ENCODE measurements at regions not wholly inside any gene's neighbourhood (a gene's known extent, or its start where the extent isn't known, plus 50 kb on each side); places are given as distances from the start of the nearest gene placed in this dataset.

DNA sequence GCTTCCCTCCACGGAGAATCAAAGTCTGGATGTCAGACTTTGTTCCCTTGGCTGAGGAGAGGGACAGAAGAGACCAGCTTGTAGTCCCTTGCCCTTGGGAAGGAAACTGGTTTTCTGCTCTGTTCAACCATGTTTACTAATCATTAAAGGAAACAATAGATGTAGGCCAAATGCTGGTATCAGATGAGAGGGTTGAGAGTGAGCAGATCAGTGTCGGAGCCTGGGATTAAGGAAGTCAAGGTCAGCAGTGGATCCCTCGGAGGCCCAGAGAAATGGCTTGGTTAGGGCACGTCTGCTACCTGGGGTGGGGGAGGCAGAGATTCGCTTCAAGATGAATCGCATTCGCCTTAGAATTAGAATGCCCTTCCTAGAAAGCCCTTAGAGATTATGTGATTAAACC lies 109.1 kb downstream of the MYCN start:
- Histone ChIP-seq H3K4me3 (ENCODE audit: extremely low read depth in 1 of 4, insufficient read depth in 2 of 4, low read depth in 3 of 4, low read length in 4 of 4) (no peak overlapping the region), H3K27ac (ENCODE audit: low read depth, low read length) (no peak overlapping the region), H4K5ac (ENCODE audit: insufficient read length, low read depth, low read length) (no peak overlapping the region), H3K9me3 (ENCODE audit: insufficient read depth in 2 of 2, low read depth in 1 of 2, low read length in 1 of 2) (no peaks in the 10 kb centered on the region), H3K36me3 (ENCODE audit: control insufficient read depth in 2 of 4, insufficient read depth in 4 of 4, low read length in 3 of 4) (no peaks in the 10 kb centered on the region), H2BK12ac (ENCODE audit: low read depth, low read length) (peak overlapping the region; percentile 29; the same call in 1 of the 2 replicates), H4K8ac (ENCODE audit: extremely low read depth, insufficient read depth, low read length) (no peak overlapping the region), H4K91ac (replicated peaks; ENCODE audit: insufficient read length, low read length) (no peak overlapping the region), H2BK20ac (ENCODE audit: low read length) (no peak overlapping the region), H3K4me1 (replicated peaks in 1 of 4; ENCODE audit: control insufficient read depth in 3 of 4, insufficient read depth in 4 of 4, low read length in 3 of 4) (peaks cover 0 to 8% (median 4%) of the 10 kb centered on the region in 4 experiments; a peak in 4 of 7 replicates), H3K27me3 (replicated peaks in 1 of 4; ENCODE audit: control insufficient read depth in 3 of 4, extremely low read depth in 1 of 4, insufficient read depth in 3 of 4, low read length in 3 of 4) (no peaks in the 10 kb centered on the region), H4K20me1 (replicated peaks in 1 of 2; ENCODE audit: control insufficient read depth in 1 of 2, insufficient read depth in 2 of 2, low read length in 2 of 2) (no peaks in the 10 kb centered on the region), H3K18ac (ENCODE audit: extremely low read depth, low read length) (no peak overlapping the region), H2BK120ac (replicated peaks; ENCODE audit: low read depth, low read length) (no peak overlapping the region), H2BK5ac (ENCODE audit: low read depth, low read length) (no peak overlapping the region), H3K9ac (replicated peaks in 1 of 4; ENCODE audit: extremely low read depth in 1 of 4, low read depth in 3 of 4, low read length in 3 of 4) (no peak overlapping the region), H3K79me1 (ENCODE audit: low read depth, low read length) (no peaks in the 10 kb centered on the region), H3K4ac (replicated peaks; ENCODE audit: insufficient read length, low read depth, low read length) (no peak overlapping the region), H2BK15ac (ENCODE audit: low read length) (no peak overlapping the region), H2AFZ (ENCODE audit: low read length) (0 out of 2 replicates have a peak overlapping the region, but pooled peaks have one; percentile 57), H3K79me2 (ENCODE audit: control insufficient read depth in 1 of 2, insufficient read depth in 2 of 2, low read length in 2 of 2) (no peaks in the 10 kb centered on the region), H3K23me2 (ENCODE audit: low read depth, low read length) (no peaks in the 10 kb centered on the region), H3K23ac (ENCODE audit: insufficient read length) (no peak overlapping the region), H2AK5ac (ENCODE audit: low read depth, low read length) (no peak overlapping the region), H3K14ac (ENCODE audit: insufficient read length) (no peak overlapping the region), H3K4me2 (ENCODE audit: insufficient read depth in 1 of 2, low read depth in 2 of 2, low read length in 2 of 2) (no peak overlapping the region), H3K56ac (replicated peaks; ENCODE audit: insufficient read length, low read depth, low read length) (no peak overlapping the region)
- WGBS, 2 experiments (ENCODE audit: extremely low coverage in 1 of 2, insufficient coverage in 1 of 2, insufficient read length in 1 of 2, insufficient replicate concordance in 2 of 2, low coverage in 1 of 2, low lambda C conversion rate in 2 of 2, missing lambda C conversion rate in 1 of 2), result 90% methylated on average over 7 of the region's 7 CpGs; no CpG with 5 or more reads in 1 of the 2 experiments
- DNase-seq (ENCODE audit: low read depth in 1 of 2, low spot score in 2 of 2) (no peak), FAIRE-seq (no peak)
- ChIA-PET POLR2A (ENCODE audit: partially characterized antibody) (no interaction called here), CTCF (ENCODE audit: partially characterized antibody) (no interaction called here)
- no peak for TF ChIP-seq POU5F1 (IDR thresholded peaks at IDR 0.05; ENCODE audit: low read depth, low read length)
- TF ChIP-seq TAF7 (optimal IDR thresholded peaks at IDR 0.05; ENCODE audit: borderline replicate concordance, low read depth, low read length), result no peak
- TF ChIP-seq, protein P1, sequence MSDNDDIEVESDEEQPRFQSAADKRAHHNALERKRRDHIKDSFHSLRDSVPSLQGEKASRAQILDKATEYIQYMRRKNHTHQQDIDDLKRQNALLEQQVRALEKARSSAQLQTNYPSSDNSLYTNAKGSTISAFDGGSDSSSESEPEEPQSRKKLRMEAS (IDR thresholded peaks at IDR 0.05), result no peak
- TF ChIP-seq SP1 (IDR thresholded peaks at IDR 0.05; ENCODE audit: low read depth, low read length), result no peak
- no peak for TF ChIP-seq RXRA (IDR thresholded peaks at IDR 0.05; ENCODE audit: insufficient read depth, low read depth, low read length)
- no peak for TF ChIP-seq KDM1A (IDR thresholded peaks at IDR 0.05; ENCODE audit: borderline replicate concordance, low read length)
- no peak for TF ChIP-seq SIN3A (conservative IDR thresholded peaks at IDR 0.05 in 1 of 2, IDR thresholded peaks at IDR 0.05 in 1 of 2; ENCODE audit: low read depth in 1 of 2, low read length in 2 of 2)
- TF ChIP-seq ATF2 (IDR thresholded peaks at IDR 0.05; ENCODE audit: low read length), result no peak
- no peak for TF ChIP-seq ASH2L (IDR thresholded peaks at IDR 0.05; ENCODE audit: low read length)
- TF ChIP-seq ATF3 (IDR thresholded peaks at IDR 0.05; ENCODE audit: insufficient read depth, low read depth, low read length), result no peak
- no peak for TF ChIP-seq RFX5 (IDR thresholded peaks at IDR 0.05; ENCODE audit: borderline replicate concordance, low read depth, low read length)
- TF ChIP-seq CBX5 (IDR thresholded peaks at IDR 0.05; ENCODE audit: low read depth, low read length), result no peak

All from H1 (cell line).